A549 (cell line): ENCODE measurements at regions not wholly inside any gene's neighbourhood (a gene's known extent, or its start where the extent isn't known, plus 50 kb on each side); places are given as distances from the start of the nearest gene placed in this dataset.

Experiments used
- ATAC-seq, 2 experiments: fragments of 200-7000 bp in 1 of 2; fragments of >200 bp in 1 of 2; cut with Nextera tagmentation in 1 of 2; cut with Tn5 transposase in 1 of 2; 3 replicates each; pipeline versions ENCODE4 v1.8.0 to v1.9.1; 2018 to 2020; ENCODE audit warnings: mild to moderate bottlenecking in 1 of 2, moderate library complexity in 1 of 2
- CTCF ChIA-PET: fragments of 300-600 bp; sonication (Branson Sonifier 250); formaldehyde crosslinking; extraction: SDS; loops from one replicate; lab custom pipeline; 2021; ENCODE audit warnings: antibody characterized with exemption, inconsistent platforms; lab: Yijun Ruan, JAX
- POLR2A ChIA-PET: fragments of 350-600 bp; formaldehyde crosslinking; extraction: SDS; loops from one replicate; lab custom pipeline; 2021; ENCODE audit warnings: antibody characterized with exemption, inconsistent platforms; lab: Yijun Ruan, JAX
- DNase-seq, 2 experiments: peaks; one replicate each; pipeline versions ENCODE4 v3.0.0 to v3.0.0-alpha.2; 2011 to 2016; ENCODE audit warnings: low read depth in 1 of 2, low spot score in 1 of 2
- FAIRE-seq: peaks from 2 replicates; lab custom pipeline; 2011; peaks lifted over from hg19 to GRCh38; lab: Jason Lieb, UNC
- H3K27ac ChIP-seq, 2 experiments: fragments of >200 bp; sonication (Bioruptor Twin); formaldehyde crosslinking; 3 replicates each; pipeline ENCODE4 v1.5.1; 2016 to 2017
- H3K4me1 ChIP-seq: fragments of >200 bp; sonication (Bioruptor Twin); formaldehyde crosslinking; 3 replicates; pipeline ENCODE4 v1.6.1; 2016
- H3K4me2 ChIP-seq: fragments of >200 bp; sonication (Bioruptor Twin); formaldehyde crosslinking; 3 replicates; pipeline ENCODE4 v1.6.1; 2016
- H3K4me3 ChIP-seq: fragments of >200 bp; sonication (Bioruptor Twin); formaldehyde crosslinking; 3 replicates; pipeline ENCODE4 v1.5.1; 2016
- H3K9me3 ChIP-seq: fragments of >200 bp; sonication (Bioruptor Twin); formaldehyde crosslinking; 3 replicates; pipeline ENCODE4 v1.6.1; 2016
- CBX8 ChIP-seq: fragments of 200-600 bp; sonication (generic); IDR thresholded peaks from 2 replicates; pipeline ENCODE4 v1.6.1; 2016
- CEBPB ChIP-seq, 2 experiments: fragments of >200 bp in 1 of 2; sonication (Bioruptor Twin) in 1 of 2; formaldehyde crosslinking in 1 of 2; IDR thresholded peaks; 2 replicates each; pipeline ENCODE4 v1.6.1; 2012 to 2016
- CHD2 ChIP-seq: fragments of 150-350 bp; IDR thresholded peaks from 2 replicates; pipeline ENCODE4 v1.6.1; 2014; ENCODE audit warnings: low read length; ENCODE audit not compliant: partially characterized antibody
- EHF ChIP-seq: fragments of 250-450 bp; sonication (Bioruptor Pico); IDR thresholded peaks from 2 replicates; pipeline ENCODE4 v1.5.0; 2020; ENCODE audit warnings: mild to moderate bottlenecking
- EHMT2 ChIP-seq: fragments of 200-600 bp; sonication (generic); IDR thresholded peaks from 2 replicates; pipeline ENCODE4 v1.6.1; 2016; ENCODE audit warnings: antibody characterized with exemption, low read depth, mild to moderate bottlenecking, moderate library complexity
- FOSB ChIP-seq: fragments of 250-450 bp; sonication (Bioruptor Pico); IDR thresholded peaks from 2 replicates; pipeline ENCODE4 v1.5.0; 2020; ENCODE audit warnings: mild to moderate bottlenecking, moderate library complexity
- GATA3 ChIP-seq: IDR thresholded peaks from 2 replicates; pipeline ENCODE4 v1.6.1; 2012; ENCODE audit warnings: borderline replicate concordance
- HEYL ChIP-seq: fragments of 250-450 bp; sonication (Bioruptor Pico); IDR thresholded peaks from 2 replicates; pipeline ENCODE4 v1.8.0; 2021; ENCODE audit warnings: mild to moderate bottlenecking, moderate library complexity
- HOXA7 ChIP-seq: fragments of 250-450 bp; sonication (Bioruptor Pico); IDR thresholded peaks from 2 replicates; pipeline ENCODE4 v1.5.0; 2020; ENCODE audit warnings: mild to moderate bottlenecking, moderate library complexity
- KDM1A ChIP-seq: fragments of 200-600 bp; sonication (generic); IDR thresholded peaks from 2 replicates; pipeline ENCODE4 v1.6.1; 2016; ENCODE audit warnings: low read depth, mild to moderate bottlenecking
- KDM5A ChIP-seq: fragments of 200-600 bp; sonication (generic); IDR thresholded peaks from 2 replicates; pipeline ENCODE4 v1.6.1; 2016; ENCODE audit warnings: antibody characterized with exemption, mild to moderate bottlenecking
- MAFK ChIP-seq: fragments of 450-650 bp; IDR thresholded peaks from 2 replicates; pipeline ENCODE4 v1.6.1; 2014; ENCODE audit not compliant: partially characterized antibody
- MAZ ChIP-seq: fragments of 150-350 bp; IDR thresholded peaks from 2 replicates; pipeline ENCODE4 v1.6.1; 2014; ENCODE audit warnings: antibody characterized with exemption, low read depth, low read length, borderline replicate concordance
- NFE2L2 ChIP-seq: fragments of 150-350 bp; conservative IDR thresholded peaks from 2 replicates; pipeline ENCODE4 v1.6.1; 2014; ENCODE audit warnings: low read length
- NPAS2 ChIP-seq: fragments of 250-450 bp; sonication (Bioruptor Pico); IDR thresholded peaks from 2 replicates; pipeline ENCODE4 v1.8.0; 2022; ENCODE audit warnings: mild to moderate bottlenecking, moderate library complexity, borderline replicate concordance
- RAD21 ChIP-seq, 2 experiments: fragments of >200 bp in 1 of 2; sonication (Bioruptor Twin) in 1 of 2; formaldehyde crosslinking in 1 of 2; IDR thresholded peaks in 1 of 2; conservative IDR thresholded peaks in 1 of 2; 2 replicates in 1 of 2; 3 replicates in 1 of 2; pipeline ENCODE4 v1.6.1; 2012 to 2018; ENCODE audit warnings: inconsistent platforms in 1 of 2
- RCOR1 ChIP-seq: fragments of 150-350 bp; IDR thresholded peaks from 2 replicates; pipeline ENCODE4 v1.6.1; 2014; ENCODE audit warnings: antibody characterized with exemption, low read length, low read depth
- TFCP2L1 ChIP-seq: fragments of 250-450 bp; sonication (Bioruptor Pico); IDR thresholded peaks from 2 replicates; pipeline ENCODE4 v1.5.0; 2021; ENCODE audit warnings: mild to moderate bottlenecking
- ZNF302 ChIP-seq: fragments of 250-450 bp; sonication (Bioruptor Pico); IDR thresholded peaks from 2 replicates; pipeline ENCODE4 v1.9.0; 2021; ENCODE audit warnings: inconsistent platforms, mild to moderate bottlenecking, moderate library complexity
- ZSCAN20 ChIP-seq: fragments of 250-450 bp; sonication (Bioruptor Pico); IDR thresholded peaks from 2 replicates; pipeline ENCODE4 v1.8.0; 2022; ENCODE audit warnings: mild to moderate bottlenecking, moderate library complexity
- WGBS: methylation state at CpG from one replicate; pipeline ENCODE4 v1.1.6; 2017; ENCODE audit errors: missing lambda C conversion rate; 5-methylcytosine and 5-hydroxymethylcytosine counted together
- TF ChIP-seq, protein P1 (sequence below): IDR thresholded peaks from 2 replicates; pipeline ENCODE4 v1.6.1; 2012
- TF ChIP-seq, protein P2 (sequence below): fragments of 250-450 bp; sonication (Bioruptor Pico); IDR thresholded peaks from 2 replicates; pipeline ENCODE4 v1.5.0; 2020; ENCODE audit warnings: low read depth, mild to moderate bottlenecking, moderate library complexity
- TF ChIP-seq, protein P3 (sequence below): fragments of >200 bp; sonication (Bioruptor Twin); formaldehyde crosslinking; IDR thresholded peaks from 3 replicates; pipeline ENCODE4 v1.6.1; 2016
- TF ChIP-seq, protein P4 (sequence below): fragments of 450-650 bp; IDR thresholded peaks from 2 replicates; pipeline ENCODE4 v1.6.1; 2014; ENCODE audit warnings: antibody characterized with exemption
- TF ChIP-seq, protein P5 (sequence below): IDR thresholded peaks from 2 replicates; pipeline ENCODE4 v1.6.1; 2012; ENCODE audit warnings: low read depth, borderline replicate concordance

DNA sequence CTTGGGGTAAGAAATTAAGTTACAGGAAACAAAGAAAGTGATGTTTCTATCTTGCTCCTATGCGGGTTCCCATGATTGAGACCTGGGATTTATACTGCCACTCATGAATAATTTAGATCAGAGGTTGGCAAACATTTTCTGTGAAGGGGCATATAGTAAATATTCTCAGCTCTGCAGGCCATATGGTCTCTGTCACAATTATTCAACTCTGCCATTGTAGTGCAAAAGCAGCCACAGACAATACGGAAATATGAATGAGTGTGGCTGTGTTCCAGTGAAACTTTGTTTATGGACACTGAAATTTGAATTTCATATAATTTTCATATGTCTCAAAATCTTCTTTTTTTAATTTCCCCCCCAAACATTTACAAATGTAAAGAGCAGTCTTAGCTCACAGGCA is 127.2 kb downstream of the FOXD2 start:
- ChIA-PET POLR2A (no interaction called here), CTCF (interaction anchor here (1.0 to 1.4 kb wide), 2 partner anchors 17 to 128 kb away, joined by 3 to 6 read pairs; partner anchors contain the start of gene FOXD2)
- Histone ChIP-seq H3K4me2 (no peak overlapping the region), H3K27ac (no peak overlapping the region)
- FAIRE-seq: no peak
- WGBS: 98% methylated on average over 2 of the region's 2 CpGs
- TF ChIP-seq, protein P1, sequence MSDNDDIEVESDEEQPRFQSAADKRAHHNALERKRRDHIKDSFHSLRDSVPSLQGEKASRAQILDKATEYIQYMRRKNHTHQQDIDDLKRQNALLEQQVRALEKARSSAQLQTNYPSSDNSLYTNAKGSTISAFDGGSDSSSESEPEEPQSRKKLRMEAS: no peak
- TF ChIP-seq, protein P2, sequence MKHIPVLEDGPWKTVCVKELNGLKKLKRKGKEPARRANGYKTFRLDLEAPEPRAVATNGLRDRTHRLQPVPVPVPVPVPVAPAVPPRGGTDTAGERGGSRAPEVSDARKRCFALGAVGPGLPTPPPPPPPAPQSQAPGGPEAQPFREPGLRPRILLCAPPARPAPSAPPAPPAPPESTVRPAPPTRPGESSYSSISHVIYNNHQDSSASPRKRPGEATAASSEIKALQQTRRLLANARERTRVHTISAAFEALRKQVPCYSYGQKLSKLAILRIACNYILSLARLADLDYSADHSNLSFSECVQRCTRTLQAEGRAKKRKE (CRISPR knock-in tag): no peak
- no peak for TF ChIP-seq TFCP2L1 (CRISPR knock-in tag)
- TF ChIP-seq, protein P3, sequence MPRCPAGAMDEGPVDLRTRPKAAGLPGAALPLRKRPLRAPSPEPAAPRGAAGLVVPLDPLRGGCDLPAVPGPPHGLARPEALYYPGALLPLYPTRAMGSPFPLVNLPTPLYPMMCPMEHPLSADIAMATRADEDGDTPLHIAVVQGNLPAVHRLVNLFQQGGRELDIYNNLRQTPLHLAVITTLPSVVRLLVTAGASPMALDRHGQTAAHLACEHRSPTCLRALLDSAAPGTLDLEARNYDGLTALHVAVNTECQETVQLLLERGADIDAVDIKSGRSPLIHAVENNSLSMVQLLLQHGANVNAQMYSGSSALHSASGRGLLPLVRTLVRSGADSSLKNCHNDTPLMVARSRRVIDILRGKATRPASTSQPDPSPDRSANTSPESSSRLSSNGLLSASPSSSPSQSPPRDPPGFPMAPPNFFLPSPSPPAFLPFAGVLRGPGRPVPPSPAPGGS: no peak
- TF ChIP-seq, all 56 proteins: peak for 0
- ATAC-seq: no peak
- no peaks in the 10 kb centered on the region for H3K9me3 ChIP-seq
- H3K4me1 ChIP-seq: peaks cover 23% of the 10 kb centered on the region
- DNase-seq: no peak
- no peak overlapping the region for H3K4me3 ChIP-seq

DNA sequence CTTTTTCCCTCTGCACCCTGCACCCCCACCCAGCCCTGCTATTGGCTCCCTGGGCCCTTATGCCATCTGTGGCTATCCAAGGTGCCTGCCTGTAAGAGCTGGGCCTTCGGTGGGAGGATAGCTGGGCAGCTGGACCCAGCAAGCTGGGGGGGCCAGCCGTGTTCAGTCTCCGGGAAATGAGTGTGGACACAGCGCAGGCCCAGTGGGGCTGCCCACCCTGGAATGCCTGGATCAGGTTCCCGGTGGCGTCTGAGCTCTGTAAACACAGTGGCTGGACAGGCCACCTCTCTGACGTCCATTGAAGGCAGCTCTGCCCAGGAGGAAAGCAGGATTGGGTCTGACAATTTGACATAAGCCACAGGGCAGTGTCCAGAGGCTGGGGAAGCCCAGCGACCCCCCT is 127.8 kb downstream of the FOXD2 start:
- CTCF ChIA-PET: interaction anchor here (1.0 to 1.3 kb wide), 2 partner anchors 18 to 145 kb away, joined by 3 to 4 read pairs; no protein-coding TSS in a partner anchor
- Histone ChIP-seq H3K27ac (no peak overlapping the region), H3K9me3 (no peaks in the 10 kb centered on the region), H3K4me3 (no peak overlapping the region), H3K4me1 (peaks cover 20% of the 10 kb centered on the region), H3K4me2 (no peak overlapping the region)
- POLR2A ChIA-PET: no interaction called here
- FAIRE-seq: no peak
- no peak for ATAC-seq
- WGBS: no CpG with 5 or more reads among the region's 8 CpGs
- no peak for DNase-seq
- no peak for TF ChIP-seq CBX8

DNA sequence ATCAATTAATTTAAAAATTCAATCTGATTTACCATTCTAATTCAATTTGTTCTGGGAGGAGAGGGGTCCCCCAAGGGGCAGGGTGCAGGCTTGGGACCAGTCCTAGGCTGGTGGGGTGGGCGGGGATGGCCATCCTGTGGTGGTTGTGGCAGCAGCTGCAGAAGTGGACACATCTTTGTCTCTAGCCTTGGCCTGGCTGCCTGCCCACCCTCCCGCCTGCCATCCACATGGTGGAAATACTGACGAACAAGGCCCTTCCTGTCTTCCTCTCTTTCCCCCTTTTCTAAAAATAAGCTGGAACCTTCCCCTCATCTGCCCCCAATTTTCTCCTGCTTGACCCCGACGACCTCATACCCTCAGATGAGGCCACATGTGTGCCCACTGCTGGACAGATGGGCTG is 130.9 kb downstream of the FOXD2 start:
- DNase-seq: no peak

DNA sequence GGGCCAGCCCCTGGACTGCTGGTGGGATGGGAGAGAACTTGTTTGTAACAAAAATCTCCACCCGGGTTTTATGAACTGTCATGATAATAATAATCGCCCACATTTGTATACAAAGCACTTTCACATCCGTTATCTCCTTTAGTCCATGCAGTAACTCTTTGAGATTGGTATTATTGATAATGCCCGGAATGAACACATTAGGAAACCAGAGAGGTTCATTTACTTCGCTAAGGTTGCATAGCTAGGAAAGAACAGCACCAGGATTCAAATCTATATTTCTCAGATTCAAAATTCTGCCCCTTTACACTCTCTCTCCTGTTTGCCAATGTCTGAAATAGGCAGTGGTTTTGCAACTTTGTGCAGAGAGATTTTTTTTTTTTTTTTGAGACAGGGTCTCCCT is 131.4 kb downstream of the FOXD2 start:
- DNase-seq (no peak), FAIRE-seq (no peak), ATAC-seq (no peak)
- ChIA-PET POLR2A (interaction anchor here (1.0 to 1.3 kb wide), 2 partner anchors 9 to 132 kb away, joined by 5 to 6 read pairs; partner anchors contain the start of gene FOXD2), CTCF (interaction anchor here (0.6 to 3.6 kb wide), 20 partner anchors 8 to 173 kb away, joined by 3 to 21 read pairs (median 4); partner anchors contain the start of gene FOXD2)
- Histone ChIP-seq H3K9me3 (no peaks in the 10 kb centered on the region), H3K4me1 (peaks cover 12% of the 10 kb centered on the region), H3K4me3 (no peak overlapping the region), H3K4me2 (peak overlapping the region; percentile 69), H3K27ac (peak overlapping the region; percentile 63 to 80)
- 83% methylated on average over 5 of the region's 5 CpGs for WGBS
- TF ChIP-seq, protein P4, sequence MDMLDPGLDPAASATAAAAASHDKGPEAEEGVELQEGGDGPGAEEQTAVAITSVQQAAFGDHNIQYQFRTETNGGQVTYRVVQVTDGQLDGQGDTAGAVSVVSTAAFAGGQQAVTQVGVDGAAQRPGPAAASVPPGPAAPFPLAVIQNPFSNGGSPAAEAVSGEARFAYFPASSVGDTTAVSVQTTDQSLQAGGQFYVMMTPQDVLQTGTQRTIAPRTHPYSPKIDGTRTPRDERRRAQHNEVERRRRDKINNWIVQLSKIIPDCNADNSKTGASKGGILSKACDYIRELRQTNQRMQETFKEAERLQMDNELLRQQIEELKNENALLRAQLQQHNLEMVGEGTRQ: no peak
- no peak for TF ChIP-seq KDM1A
- no peak for TF ChIP-seq MAZ
- TF ChIP-seq EHMT2: no peak
- no peak for TF ChIP-seq HOXA7 (CRISPR knock-in tag)
- TF ChIP-seq ZSCAN20: no peak
- no peak for TF ChIP-seq NPAS2
- no peak for TF ChIP-seq FOSB (CRISPR knock-in tag)
- TF ChIP-seq TFCP2L1 (CRISPR knock-in tag): no peak

More for the DNA sequence above, 130.9 kb downstream of the FOXD2 start:
- CTCF ChIA-PET: interaction anchor here (1.0 to 3.6 kb wide), 6 partner anchors 9 to 141 kb away, joined by 3 to 21 read pairs (median 7); partner anchors contain the start of gene FOXD2
- Histone ChIP-seq H3K27ac (peak overlapping the region; percentile 63 to 80; a peak in 4 of 6 replicates), H3K4me3 (no peak overlapping the region), H3K4me1 (peaks cover 12% of the 10 kb centered on the region), H3K4me2 (no peak overlapping the region; the same call in 2 of the 3 replicates), H3K9me3 (no peaks in the 10 kb centered on the region)
- FAIRE-seq (no peak), ATAC-seq (no peak)
- POLR2A ChIA-PET: no interaction called here
- whole genome bisulfite sequencing: 91% methylated on average over 4 of the region's 5 CpGs
- TF ChIP-seq, protein P4: no peak
- no peak for TF ChIP-seq KDM5A
- TF ChIP-seq ZNF302 (CRISPR knock-in tag): no peak
- no peak for TF ChIP-seq RCOR1
- no peak for TF ChIP-seq GATA3
- no peak for TF ChIP-seq HEYL (CRISPR knock-in tag)
- TF ChIP-seq CEBPB (IDR thresholded peaks at IDR 0.05): no peak
- TF ChIP-seq TFCP2L1 (CRISPR knock-in tag): no peak
- TF ChIP-seq MAFK: no peak
- no peak for TF ChIP-seq CHD2
- TF ChIP-seq, protein P1: no peak
- no peak for TF ChIP-seq RAD21 (conservative IDR thresholded peaks at IDR 0.05 in 1 of 2, IDR thresholded peaks at IDR 0.05 in 1 of 2)
- TF ChIP-seq NPAS2: no peak
- no peak for TF ChIP-seq NFE2L2
- no peak for TF ChIP-seq EHMT2
- no peak for TF ChIP-seq EHF
- TF ChIP-seq, protein P5, sequence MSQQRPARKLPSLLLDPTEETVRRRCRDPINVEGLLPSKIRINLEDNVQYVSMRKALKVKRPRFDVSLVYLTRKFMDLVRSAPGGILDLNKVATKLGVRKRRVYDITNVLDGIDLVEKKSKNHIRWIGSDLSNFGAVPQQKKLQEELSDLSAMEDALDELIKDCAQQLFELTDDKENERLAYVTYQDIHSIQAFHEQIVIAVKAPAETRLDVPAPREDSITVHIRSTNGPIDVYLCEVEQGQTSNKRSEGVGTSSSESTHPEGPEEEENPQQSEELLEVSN: no peak
